ENCODE measurements at regions not wholly inside any gene's neighbourhood (a gene's known extent, or its start where the extent isn't known, plus 50 kb on each side); places are given as distances from the start of the nearest gene placed in this dataset.

- no peak for TF ChIP-seq CTCF (IDR thresholded peaks at IDR 0.05 in 4 of 5, conservative IDR thresholded peaks at IDR 0.05 in 1 of 5)
- no peak for TF ChIP-seq POLR2A (IDR thresholded peaks at IDR 0.05)
Observed at GRCh38 chr3:187952849-187953248, 201.1 kb upstream of the LPP start.

All from gastrocnemius medialis (tissue), 4 donors.